Testis (tissue), 2 donors: ENCODE measurements at regions not wholly inside any gene's neighbourhood (a gene's known extent, or its start where the extent isn't known, plus 50 kb on each side); places are given as distances from the start of the nearest gene placed in this dataset.

Experiments
- POLR2A ChIP-seq: fragments of 450-650 bp; IDR thresholded peaks from one replicate; pipeline ENCODE4 v1.6.1; 2017; ENCODE audit warnings: antibody characterized with exemption, mild to moderate bottlenecking, moderate library complexity
- TF ChIP-seq, protein P1 (sequence below), 3 experiments: fragments of 450-650 bp in 2 of 3; fragments of 200-600 bp in 1 of 3; sonication (generic) in 1 of 3; IDR thresholded peaks; one replicate each; pipeline ENCODE4 v1.5.1; 2016 to 2019; ENCODE audit warnings: antibody characterized with exemption in 3 of 3, mild to moderate bottlenecking in 2 of 3, moderate library complexity in 1 of 3

GRCh38 chr1:29712284-29712651 is 475.9 kb downstream of the PTPRU start:
- TF ChIP-seq, protein P1, sequence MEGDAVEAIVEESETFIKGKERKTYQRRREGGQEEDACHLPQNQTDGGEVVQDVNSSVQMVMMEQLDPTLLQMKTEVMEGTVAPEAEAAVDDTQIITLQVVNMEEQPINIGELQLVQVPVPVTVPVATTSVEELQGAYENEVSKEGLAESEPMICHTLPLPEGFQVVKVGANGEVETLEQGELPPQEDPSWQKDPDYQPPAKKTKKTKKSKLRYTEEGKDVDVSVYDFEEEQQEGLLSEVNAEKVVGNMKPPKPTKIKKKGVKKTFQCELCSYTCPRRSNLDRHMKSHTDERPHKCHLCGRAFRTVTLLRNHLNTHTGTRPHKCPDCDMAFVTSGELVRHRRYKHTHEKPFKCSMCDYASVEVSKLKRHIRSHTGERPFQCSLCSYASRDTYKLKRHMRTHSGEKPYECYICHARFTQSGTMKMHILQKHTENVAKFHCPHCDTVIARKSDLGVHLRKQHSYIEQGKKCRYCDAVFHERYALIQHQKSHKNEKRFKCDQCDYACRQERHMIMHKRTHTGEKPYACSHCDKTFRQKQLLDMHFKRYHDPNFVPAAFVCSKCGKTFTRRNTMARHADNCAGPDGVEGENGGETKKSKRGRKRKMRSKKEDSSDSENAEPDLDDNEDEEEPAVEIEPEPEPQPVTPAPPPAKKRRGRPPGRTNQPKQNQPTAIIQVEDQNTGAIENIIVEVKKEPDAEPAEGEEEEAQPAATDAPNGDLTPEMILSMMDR (IDR thresholded peaks at IDR 0.05) = no peak
- TF ChIP-seq POLR2A = no peak
